Karpas-422 (cell line): ENCODE measurements at regions not wholly inside any gene's neighbourhood (a gene's known extent, or its start where the extent isn't known, plus 50 kb on each side); places are given as distances from the start of the nearest gene placed in this dataset.
A peak's percentile ranks its signal among the peaks of the same experiment; 100 is the strongest.
"Not testable (repeated sequence)": the region's sequence is repeated elsewhere in the genome, so short reads cannot be mapped to it uniquely, and the experiment has no call there.

ENCODE experiments used
- DNase-seq: peaks from one replicate; pipeline ENCODE4 v3.0.0-alpha.2; 2015
- H2AFZ ChIP-seq: fragments of 200-600 bp; sonication (generic); 2 replicates; pipeline ENCODE4 v1.6.1; 2014; ENCODE audit warnings: antibody characterized with exemption, low read length, mixed read lengths
- H3K27ac ChIP-seq: fragments of 200-600 bp; sonication (generic); 2 replicates; pipeline ENCODE4 v1.5.1; 2014; ENCODE audit warnings: mild to moderate bottlenecking, low read length, moderate library complexity
- H3K27me3 ChIP-seq: fragments of 200-600 bp; sonication (generic); 2 replicates; pipeline ENCODE4 v1.6.1; 2014; ENCODE audit warnings: low read length, mixed read lengths
- H3K36me3 ChIP-seq: fragments of 200-600 bp; sonication (generic); 2 replicates; pipeline ENCODE4 v1.6.1; 2014; ENCODE audit warnings: low read length, mixed read lengths; ENCODE audit not compliant: insufficient read depth
- H3K4me1 ChIP-seq: fragments of 200-600 bp; sonication (generic); 2 replicates; pipeline ENCODE4 v1.6.1; 2014; ENCODE audit warnings: mild to moderate bottlenecking, low read length, mixed read lengths
- H3K4me2 ChIP-seq: fragments of 200-600 bp; sonication (generic); 2 replicates; pipeline ENCODE4 v1.6.1; 2014; ENCODE audit warnings: low read length, low read depth, mild to moderate bottlenecking; ENCODE audit not compliant: poor library complexity, severe bottlenecking
- H3K4me3 ChIP-seq: fragments of 200-600 bp; sonication (generic); 2 replicates; pipeline ENCODE4 v1.5.1; 2014; ENCODE audit warnings: mild to moderate bottlenecking, antibody characterized with exemption, low read length, mixed read lengths
- H3K79me2 ChIP-seq: fragments of 200-600 bp; sonication (generic); 2 replicates; pipeline ENCODE4 v1.6.1; 2014; ENCODE audit warnings: mild to moderate bottlenecking, low read length, mixed read lengths
- H3K9ac ChIP-seq: fragments of 200-600 bp; sonication (generic); 2 replicates; pipeline ENCODE4 v1.6.0; 2014; ENCODE audit warnings: low read length
- H3K9me2 ChIP-seq: fragments of 200-600 bp; sonication (generic), shearing (Covaris generic); replicated peaks from 2 replicates; pipeline ENCODE4 v1.6.0; 2014; ENCODE audit warnings: mild to moderate bottlenecking, low read length, moderate library complexity; ENCODE audit not compliant: insufficient read depth
- H3K9me3 ChIP-seq: fragments of 300-700, 200-600 bp; sonication (generic); 2 replicates; pipeline ENCODE4 v1.6.1; 2014; ENCODE audit warnings: low read length, mixed read lengths
- H4K20me1 ChIP-seq: fragments of 200-600 bp; sonication (generic); 2 replicates; pipeline ENCODE4 v1.6.1; 2014; ENCODE audit warnings: mild to moderate bottlenecking, antibody characterized with exemption, low read length, low read depth; ENCODE audit not compliant: insufficient read depth

GRCh38 chr20:29781891-29782290 lies 1475.6 kb upstream of the DEFB115 start:
- not testable (repeated sequence) for H3K9me3 ChIP-seq

GRCh38 chr20:29787456-29787855 lies 1470.0 kb upstream of the DEFB115 start:
- H3K4me2 ChIP-seq, result not testable (repeated sequence)

More at GRCh38 chr20:29781891-29782290, 1475.6 kb upstream of the DEFB115 start:
- not testable (repeated sequence) for H3K27ac ChIP-seq, H3K79me2 ChIP-seq, H2AFZ ChIP-seq, H3K36me3 ChIP-seq, H3K27me3 ChIP-seq, H3K4me2 ChIP-seq, DNase-seq, H3K4me1 ChIP-seq, H3K4me3 ChIP-seq, H4K20me1 ChIP-seq, H3K9ac ChIP-seq, H3K9me2 ChIP-seq

GRCh38 chr20:29790510-29790909 lies 1467.0 kb upstream of the DEFB115 start:
- H3K36me3 ChIP-seq, result no peaks in the 10 kb centered on the region
- no peaks in the 10 kb centered on the region for H3K27me3 ChIP-seq
- H3K79me2 ChIP-seq, result no peaks in the 10 kb centered on the region
- no peak for DNase-seq
- H3K4me2 ChIP-seq, result no peak overlapping the region
- no peaks in the 10 kb centered on the region for H3K9me3 ChIP-seq
- H3K4me3 ChIP-seq, result no peak overlapping the region
- no peaks in the 10 kb centered on the region for H4K20me1 ChIP-seq
- H3K9ac ChIP-seq, result no peak overlapping the region
- H3K9me2 ChIP-seq, result no peaks in the 10 kb centered on the region
- no peaks in the 10 kb centered on the region for H3K4me1 ChIP-seq
- H3K27ac ChIP-seq, result no peak overlapping the region
- no peak overlapping the region for H2AFZ ChIP-seq

More at GRCh38 chr20:29787456-29787855, 1470.0 kb upstream of the DEFB115 start:
- not testable (repeated sequence) for H3K9me2 ChIP-seq, H2AFZ ChIP-seq, H4K20me1 ChIP-seq, H3K27ac ChIP-seq, H3K4me1 ChIP-seq, DNase-seq, H3K36me3 ChIP-seq, H3K9me3 ChIP-seq, H3K27me3 ChIP-seq, H3K4me3 ChIP-seq, H3K9ac ChIP-seq, H3K79me2 ChIP-seq

DNA sequence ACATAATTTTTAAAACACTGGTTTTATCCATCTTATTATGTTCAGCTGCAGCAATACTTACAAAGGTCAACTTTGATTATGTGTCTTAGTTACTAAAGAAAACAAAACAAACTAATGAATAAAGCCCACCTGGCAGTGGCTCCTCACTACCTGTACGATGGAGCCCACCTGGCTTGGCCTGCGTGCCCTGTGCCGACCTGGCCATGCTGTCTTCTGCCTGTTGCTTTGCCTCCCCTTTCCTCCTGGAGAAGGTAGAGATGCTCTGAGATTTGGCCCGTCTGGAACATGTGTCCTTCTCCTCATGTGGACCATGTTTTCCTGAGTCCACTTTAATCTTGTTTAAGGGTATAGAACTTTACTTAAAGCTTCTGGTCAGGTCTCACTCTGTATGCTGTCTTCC lies 1426.0 kb upstream of the DEFB115 start:
- not testable (repeated sequence) for H3K4me2 ChIP-seq, H3K9me2 ChIP-seq, H3K4me3 ChIP-seq, H3K79me2 ChIP-seq, H3K4me1 ChIP-seq, DNase-seq, H2AFZ ChIP-seq, H3K36me3 ChIP-seq, H3K27me3 ChIP-seq, H3K9me3 ChIP-seq, H4K20me1 ChIP-seq, H3K27ac ChIP-seq, H3K9ac ChIP-seq

- not testable (repeated sequence) for H3K27me3 ChIP-seq, H3K4me3 ChIP-seq, H4K20me1 ChIP-seq, H3K27ac ChIP-seq, H3K9me2 ChIP-seq, H3K36me3 ChIP-seq, H3K9me3 ChIP-seq, H3K4me1 ChIP-seq, DNase-seq, H3K4me2 ChIP-seq, H3K9ac ChIP-seq, H2AFZ ChIP-seq, H3K79me2 ChIP-seq
These were observed 1389.5 kb upstream of the DEFB115 start for GRCh38 chr20:29868014-29868413.

GRCh38 chr20:29868688-29869087 lies 1388.8 kb upstream of the DEFB115 start:
- H3K27me3 ChIP-seq, H3K79me2 ChIP-seq, H4K20me1 ChIP-seq, H3K9ac ChIP-seq, H3K4me1 ChIP-seq, H3K27ac ChIP-seq, H3K36me3 ChIP-seq, H3K9me3 ChIP-seq, H2AFZ ChIP-seq, H3K9me2 ChIP-seq, H3K4me2 ChIP-seq, H3K4me3 ChIP-seq, DNase-seq: not testable (repeated sequence)

- not testable (repeated sequence) for H3K4me2 ChIP-seq, H3K36me3 ChIP-seq, H3K4me3 ChIP-seq, H3K9ac ChIP-seq, H4K20me1 ChIP-seq, DNase-seq, H2AFZ ChIP-seq, H3K9me3 ChIP-seq, H3K27ac ChIP-seq, H3K27me3 ChIP-seq, H3K79me2 ChIP-seq, H3K9me2 ChIP-seq, H3K4me1 ChIP-seq
These were observed 1385.6 kb upstream of the DEFB115 start for GRCh38 chr20:29871816-29872215.

DNA sequence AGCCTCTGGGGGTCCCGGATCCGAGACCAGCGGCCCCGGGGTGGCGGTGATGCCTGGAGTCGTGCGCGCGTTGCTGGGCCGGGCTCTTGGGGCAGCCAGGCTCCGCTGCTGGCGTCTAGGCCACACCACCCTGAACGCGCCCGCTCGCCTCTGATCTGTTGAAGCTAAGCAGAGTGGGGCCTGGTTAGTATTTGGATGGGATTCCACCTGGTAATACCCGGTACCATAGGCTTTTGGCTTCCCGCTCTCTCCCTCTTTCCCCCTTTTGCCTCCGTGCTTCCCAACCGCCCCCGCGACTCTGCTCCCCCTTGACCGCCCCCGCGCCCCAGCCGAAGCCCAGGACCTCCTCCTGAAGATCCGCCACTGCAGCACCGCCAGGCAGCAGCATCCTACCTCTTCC lies 1383.5 kb upstream of the DEFB115 start:
- peak; percentile 78 for DNase-seq
- H3K9me3 ChIP-seq, result peaks cover 11% of the 10 kb centered on the region; the same call in 1 of the 2 replicates
- H3K27ac ChIP-seq, result no peak overlapping the region
- H3K4me2 ChIP-seq, result peak overlapping the region; percentile 57
- H2AFZ ChIP-seq, result no peak overlapping the region
- H4K20me1 ChIP-seq, result no peaks in the 10 kb centered on the region
- peak overlapping the region; percentile 65 for H3K4me3 ChIP-seq
- peak overlapping the region; percentile 68 for H3K9ac ChIP-seq
- no peaks in the 10 kb centered on the region for H3K9me2 ChIP-seq
- no peaks in the 10 kb centered on the region for H3K4me1 ChIP-seq
- H3K36me3 ChIP-seq, result no peaks in the 10 kb centered on the region
- no peaks in the 10 kb centered on the region for H3K27me3 ChIP-seq
- H3K79me2 ChIP-seq, result no peaks in the 10 kb centered on the region
